SK-N-SH (cell line): ENCODE measurements at regions not wholly inside any gene's neighbourhood (a gene's known extent, or its start where the extent isn't known, plus 50 kb on each side); places are given as distances from the start of the nearest gene placed in this dataset.

Experiments used
- CTCF ChIA-PET: fragments of 300-600, 350-600 bp; formaldehyde crosslinking; extraction: SDS; loops from one replicate; lab custom pipeline; 2021; lab: Yijun Ruan, JAX
- POLR2A ChIA-PET: fragments of 350-600 bp; sonication (Branson Sonifier 250); formaldehyde crosslinking; extraction: SDS; loops from one replicate; lab custom pipeline; 2020; ENCODE audit warnings: antibody characterized with exemption, inconsistent platforms; lab: Yijun Ruan, JAX
- DNase-seq: peaks from one replicate; pipeline ENCODE4 v3.0.0; 2012
- H2AFZ ChIP-seq: fragments of 200-600 bp; sonication (generic); 2 replicates; pipeline ENCODE4 v1.8.1; 2016; ENCODE audit warnings: antibody characterized with exemption, mild to moderate bottlenecking, low read depth
- H3F3A ChIP-seq: fragments of 200-600 bp; sonication (generic); replicated peaks from 2 replicates; pipeline ENCODE3; 2016; ENCODE audit warnings: antibody characterized with exemption, mild to moderate bottlenecking; ENCODE audit not compliant: insufficient read depth
- H3K27ac ChIP-seq, 2 experiments: fragments of 200-500 bp in 1 of 2; fragments of 200-600 bp in 1 of 2; sonication (Bioruptor generic) in 1 of 2; sonication (generic), shearing (Covaris generic) in 1 of 2; 2 replicates each; pipeline versions ENCODE4 v1.5.1 to v1.6.1; 2014 to 2016; ENCODE audit warnings: low read depth in 2 of 2, inconsistent platforms in 1 of 2, low read length in 1 of 2, mild to moderate bottlenecking in 1 of 2, mixed read lengths in 1 of 2
- H3K27me3 ChIP-seq: fragments of 200-600 bp; sonication (generic), shearing (Covaris generic); 2 replicates; pipeline ENCODE4 v1.6.1; 2016; ENCODE audit warnings: mixed run types; ENCODE audit not compliant: insufficient read depth
- H3K36me3 ChIP-seq, 2 experiments: fragments of 200-500 bp in 1 of 2; fragments of 200-600 bp in 1 of 2; sonication (Bioruptor generic) in 1 of 2; sonication (generic) in 1 of 2; replicated peaks in 1 of 2; 2 replicates each; pipeline versions ENCODE3 to v1.5.1; 2014 to 2016; ENCODE audit warnings: low read length in 1 of 2, mild to moderate bottlenecking in 1 of 2; ENCODE audit not compliant: insufficient read depth in 2 of 2, control insufficient read depth in 1 of 2
- H3K4me1 ChIP-seq, 2 experiments: fragments of 200-500 bp in 1 of 2; fragments of 200-600 bp in 1 of 2; sonication (Bioruptor generic) in 1 of 2; sonication (generic), shearing (Covaris generic) in 1 of 2; 2 replicates each; pipeline versions ENCODE4 v1.5.1 to v1.6.1; 2014 to 2016; ENCODE audit warnings: low read depth in 1 of 2, low read length in 1 of 2, mixed run types in 1 of 2; ENCODE audit not compliant: insufficient read depth in 2 of 2, control insufficient read depth in 1 of 2
- H3K4me2 ChIP-seq: fragments of 200-600 bp; sonication (generic), shearing (Covaris generic); 2 replicates; pipeline ENCODE4 v1.6.1; 2017; ENCODE audit warnings: mixed run types
- H3K4me3 ChIP-seq, 2 experiments: fragments of 200-500 bp in 1 of 2; fragments of 200-600 bp in 1 of 2; sonication (Bioruptor generic) in 1 of 2; sonication (generic), shearing (Covaris generic) in 1 of 2; 2 replicates each; pipeline versions ENCODE4 v1.5.1 to v1.8.1; 2014 to 2016; ENCODE audit warnings: low read depth in 2 of 2, inconsistent platforms in 1 of 2, low read length in 1 of 2, mild to moderate bottlenecking in 1 of 2, mixed read lengths in 1 of 2, moderate library complexity in 1 of 2
- H3K79me2 ChIP-seq: fragments of 200-600 bp; sonication (generic); 2 replicates; pipeline ENCODE4 v1.8.1; 2017; ENCODE audit warnings: mild to moderate bottlenecking; ENCODE audit not compliant: insufficient read depth
- H3K9ac ChIP-seq: fragments of 200-600 bp; sonication (generic); 2 replicates; pipeline ENCODE4 v1.6.1; 2017; ENCODE audit warnings: mixed run types
- H3K9me2 ChIP-seq: fragments of 200-600 bp; sonication (generic); 2 replicates; pipeline ENCODE4 v1.6.1; 2017; ENCODE audit warnings: mixed run types
- H3K9me3 ChIP-seq: fragments of 200-600 bp; sonication (generic); 2 replicates; pipeline ENCODE4 v1.6.1; 2017; ENCODE audit warnings: mixed run types, mild to moderate bottlenecking, moderate library complexity
- H4K20me1 ChIP-seq: fragments of 200-600 bp; sonication (generic); 2 replicates; pipeline ENCODE4 v1.6.1; 2017; ENCODE audit warnings: mild to moderate bottlenecking, mixed run types; ENCODE audit not compliant: insufficient read depth
- ELF1 ChIP-seq: IDR thresholded peaks from 2 replicates; pipeline ENCODE4 v1.4.0; 2012
- EP300 ChIP-seq, 2 experiments: IDR thresholded peaks; 2 replicates each; pipeline versions ENCODE4 v1.4.0 to v1.6.1; 2012; ENCODE audit warnings: borderline replicate concordance in 1 of 2, low read depth in 1 of 2, low read length in 1 of 2
- EZH2phosphoT487 ChIP-seq: fragments of 200-600 bp; sonication (generic); IDR thresholded peaks from 2 replicates; pipeline ENCODE4 v1.6.1; 2017; ENCODE audit warnings: low read depth, mixed run types, mild to moderate bottlenecking, antibody characterized with exemption, moderate library complexity, borderline replicate concordance
- FOXJ3 ChIP-seq: sonication (generic); formaldehyde crosslinking; IDR thresholded peaks from 2 replicates; pipeline ENCODE4 v1.5.1; 2020; ENCODE audit warnings: mild to moderate bottlenecking, missing genetic modification reagents
- MXI1 ChIP-seq: IDR thresholded peaks from 2 replicates; pipeline ENCODE4 v1.6.1; 2012; ENCODE audit warnings: mild to moderate bottlenecking, low read depth, low read length, improper control_type of control experiment
- NFIC ChIP-seq: IDR thresholded peaks from 2 replicates; pipeline ENCODE4 v1.4.0; 2012; ENCODE audit warnings: borderline replicate concordance
- NRF1 ChIP-seq: IDR thresholded peaks from 2 replicates; pipeline ENCODE4 v1.6.1; 2012; ENCODE audit warnings: low read depth, mild to moderate bottlenecking, low read length
- RCOR1 ChIP-seq: fragments of 150-350 bp; IDR thresholded peaks from 2 replicates; pipeline ENCODE4 v1.6.1; 2017; ENCODE audit warnings: antibody characterized with exemption, low read length
- RXRA ChIP-seq: IDR thresholded peaks from 2 replicates; pipeline ENCODE4 v1.4.0; 2012; ENCODE audit warnings: low read depth, mild to moderate bottlenecking, borderline replicate concordance
- WGBS: methylation state at CpG from one replicate; pipeline ENCODE4 v1.1.6; 2017; ENCODE audit warnings: low lambda C conversion rate; 5-methylcytosine and 5-hydroxymethylcytosine counted together
- TF ChIP-seq, protein P1 (sequence below): IDR thresholded peaks from 2 replicates; pipeline ENCODE4 v1.6.1; 2012; ENCODE audit warnings: mild to moderate bottlenecking, low read depth, low read length, moderate library complexity
- TF ChIP-seq, protein P2 (sequence below): IDR thresholded peaks from 2 replicates; pipeline ENCODE4 v1.4.0; 2012; ENCODE audit warnings: low read depth, borderline replicate concordance
- TF ChIP-seq, protein P3 (sequence below): IDR thresholded peaks from 2 replicates; pipeline ENCODE4; 2012

DNA sequence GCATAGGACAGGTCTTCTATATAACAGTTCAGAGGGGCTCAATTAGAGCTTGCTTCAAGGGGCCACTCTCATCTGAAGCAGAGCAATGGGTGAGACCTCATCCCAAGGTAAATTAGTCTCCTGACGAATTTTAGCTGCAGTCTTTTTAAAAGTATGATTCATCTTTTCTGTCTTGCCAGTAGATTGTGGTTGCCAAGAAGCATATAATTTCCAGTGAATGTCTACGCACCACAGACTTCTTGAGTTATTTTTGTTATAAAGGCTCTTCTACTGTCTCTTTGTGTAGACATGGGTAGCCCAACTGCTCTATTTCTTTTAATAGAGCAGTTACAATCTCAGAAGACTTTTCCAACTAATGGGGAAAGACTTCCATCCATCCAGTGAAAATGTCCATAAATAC is 108.9 kb upstream of the FMN2 start (continued):
- TF ChIP-seq, protein P1, sequence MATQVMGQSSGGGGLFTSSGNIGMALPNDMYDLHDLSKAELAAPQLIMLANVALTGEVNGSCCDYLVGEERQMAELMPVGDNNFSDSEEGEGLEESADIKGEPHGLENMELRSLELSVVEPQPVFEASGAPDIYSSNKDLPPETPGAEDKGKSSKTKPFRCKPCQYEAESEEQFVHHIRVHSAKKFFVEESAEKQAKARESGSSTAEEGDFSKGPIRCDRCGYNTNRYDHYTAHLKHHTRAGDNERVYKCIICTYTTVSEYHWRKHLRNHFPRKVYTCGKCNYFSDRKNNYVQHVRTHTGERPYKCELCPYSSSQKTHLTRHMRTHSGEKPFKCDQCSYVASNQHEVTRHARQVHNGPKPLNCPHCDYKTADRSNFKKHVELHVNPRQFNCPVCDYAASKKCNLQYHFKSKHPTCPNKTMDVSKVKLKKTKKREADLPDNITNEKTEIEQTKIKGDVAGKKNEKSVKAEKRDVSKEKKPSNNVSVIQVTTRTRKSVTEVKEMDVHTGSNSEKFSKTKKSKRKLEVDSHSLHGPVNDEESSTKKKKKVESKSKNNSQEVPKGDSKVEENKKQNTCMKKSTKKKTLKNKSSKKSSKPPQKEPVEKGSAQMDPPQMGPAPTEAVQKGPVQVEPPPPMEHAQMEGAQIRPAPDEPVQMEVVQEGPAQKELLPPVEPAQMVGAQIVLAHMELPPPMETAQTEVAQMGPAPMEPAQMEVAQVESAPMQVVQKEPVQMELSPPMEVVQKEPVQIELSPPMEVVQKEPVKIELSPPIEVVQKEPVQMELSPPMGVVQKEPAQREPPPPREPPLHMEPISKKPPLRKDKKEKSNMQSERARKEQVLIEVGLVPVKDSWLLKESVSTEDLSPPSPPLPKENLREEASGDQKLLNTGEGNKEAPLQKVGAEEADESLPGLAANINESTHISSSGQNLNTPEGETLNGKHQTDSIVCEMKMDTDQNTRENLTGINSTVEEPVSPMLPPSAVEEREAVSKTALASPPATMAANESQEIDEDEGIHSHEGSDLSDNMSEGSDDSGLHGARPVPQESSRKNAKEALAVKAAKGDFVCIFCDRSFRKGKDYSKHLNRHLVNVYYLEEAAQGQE, result no peak
- TF ChIP-seq EP300 (IDR thresholded peaks at IDR 0.05; ENCODE audit: borderline replicate concordance in 1 of 2, low read depth in 1 of 2, low read length in 1 of 2) (no peak), EZH2phosphoT487 (no peak), RCOR1 (no peak)
- TF ChIP-seq, all 33 proteins: peak for 0

DNA sequence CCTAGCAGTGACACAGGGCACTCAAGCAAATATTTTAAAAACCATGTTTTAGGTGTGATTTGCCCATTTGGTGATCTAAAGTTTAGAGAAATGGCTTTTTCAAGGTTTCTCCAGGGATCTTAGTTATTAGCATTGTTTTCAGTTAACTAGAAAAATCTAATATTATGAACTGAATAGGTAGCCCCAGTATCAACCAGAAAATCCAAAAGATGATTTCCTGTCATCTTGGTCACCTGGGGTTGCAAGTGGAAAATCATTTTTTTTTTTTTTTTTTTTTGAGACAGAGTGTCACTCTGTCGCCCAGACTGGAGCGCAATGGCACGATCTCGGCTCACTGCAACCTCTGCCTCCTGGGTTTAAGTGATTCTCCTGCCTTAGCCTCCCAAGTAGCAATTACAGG is 106.6 kb upstream of the FMN2 start:
- Histone ChIP-seq H3K4me1 (no peaks in the 10 kb centered on the region), H3K36me3 (no peaks in the 10 kb centered on the region), H2AFZ (no peak overlapping the region), H3K9me3 (no peaks in the 10 kb centered on the region), H3K27me3 (no peaks in the 10 kb centered on the region), H3K9ac (no peak overlapping the region), H3K27ac (no peak overlapping the region), H3K4me3 (no peak overlapping the region), H3K9me2 (no peaks in the 10 kb centered on the region), H3F3A (no peaks in the 10 kb centered on the region), H4K20me1 (no peaks in the 10 kb centered on the region), H3K4me2 (no peak overlapping the region), H3K79me2 (no peaks in the 10 kb centered on the region)
- no peak for DNase-seq
- WGBS, result 86% methylated on average over 4 of the region's 4 CpGs
- ChIA-PET CTCF (no interaction called here), POLR2A (no interaction called here)
- TF ChIP-seq, protein P2, sequence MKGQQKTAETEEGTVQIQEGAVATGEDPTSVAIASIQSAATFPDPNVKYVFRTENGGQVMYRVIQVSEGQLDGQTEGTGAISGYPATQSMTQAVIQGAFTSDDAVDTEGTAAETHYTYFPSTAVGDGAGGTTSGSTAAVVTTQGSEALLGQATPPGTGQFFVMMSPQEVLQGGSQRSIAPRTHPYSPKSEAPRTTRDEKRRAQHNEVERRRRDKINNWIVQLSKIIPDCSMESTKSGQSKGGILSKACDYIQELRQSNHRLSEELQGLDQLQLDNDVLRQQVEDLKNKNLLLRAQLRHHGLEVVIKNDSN, result no peak
- TF ChIP-seq RCOR1, result no peak
- TF ChIP-seq FOXJ3 (CRISPR knock-in tag), result no peak
- no peak for TF ChIP-seq NRF1
- TF ChIP-seq RXRA, result no peak
- TF ChIP-seq ELF1, result no peak
- TF ChIP-seq, protein P3, sequence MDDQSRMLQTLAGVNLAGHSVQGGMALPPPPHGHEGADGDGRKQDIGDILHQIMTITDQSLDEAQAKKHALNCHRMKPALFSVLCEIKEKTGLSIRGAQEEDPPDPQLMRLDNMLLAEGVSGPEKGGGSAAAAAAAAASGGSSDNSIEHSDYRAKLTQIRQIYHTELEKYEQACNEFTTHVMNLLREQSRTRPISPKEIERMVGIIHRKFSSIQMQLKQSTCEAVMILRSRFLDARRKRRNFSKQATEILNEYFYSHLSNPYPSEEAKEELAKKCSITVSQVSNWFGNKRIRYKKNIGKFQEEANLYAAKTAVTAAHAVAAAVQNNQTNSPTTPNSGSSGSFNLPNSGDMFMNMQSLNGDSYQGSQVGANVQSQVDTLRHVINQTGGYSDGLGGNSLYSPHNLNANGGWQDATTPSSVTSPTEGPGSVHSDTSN, result no peak
- TF ChIP-seq NFIC, result no peak
- TF ChIP-seq MXI1, result no peak
